GM20000 (cell line): ENCODE measurements at regions not wholly inside any gene's neighbourhood (a gene's known extent, or its start where the extent isn't known, plus 50 kb on each side); places are given as distances from the start of the nearest gene placed in this dataset.

Experiments
- DNase-seq: peaks from one replicate; pipeline ENCODE4 v3.0.0; 2012; ENCODE audit warnings: low spot score
- CTCF ChIP-seq: IDR thresholded peaks from 2 replicates; pipeline ENCODE4 v1.5.1; 2012; ENCODE audit warnings: mild to moderate bottlenecking, control low read depth; ENCODE audit errors: extremely low read depth, missing control alignments

DNA sequence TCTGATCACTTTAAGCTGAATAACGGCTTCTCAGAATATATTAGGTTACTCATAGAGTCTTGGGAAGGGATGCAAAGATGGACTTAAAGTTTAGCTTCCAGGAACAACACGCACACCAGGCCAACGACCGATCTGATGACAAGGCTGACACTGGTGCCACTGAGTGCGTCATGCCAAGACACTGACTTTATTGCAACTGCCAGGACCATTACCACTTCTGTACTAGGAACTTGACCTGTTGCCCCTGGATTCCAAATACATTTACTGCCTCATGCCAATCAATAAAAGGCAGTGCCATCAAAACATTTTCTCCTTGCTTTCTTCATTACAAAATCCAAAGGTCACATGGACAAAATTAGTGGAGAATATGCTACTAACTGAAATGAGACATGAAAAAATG lies 505.9 kb upstream of the CTSO start:
- no peak for TF ChIP-seq CTCF
- no peak for DNase-seq

GRCh38 chr4:156456830-156457229 lies 503.2 kb upstream of the CTSO start:
- DNase-seq, result no peak
- no peak for TF ChIP-seq CTCF

DNA sequence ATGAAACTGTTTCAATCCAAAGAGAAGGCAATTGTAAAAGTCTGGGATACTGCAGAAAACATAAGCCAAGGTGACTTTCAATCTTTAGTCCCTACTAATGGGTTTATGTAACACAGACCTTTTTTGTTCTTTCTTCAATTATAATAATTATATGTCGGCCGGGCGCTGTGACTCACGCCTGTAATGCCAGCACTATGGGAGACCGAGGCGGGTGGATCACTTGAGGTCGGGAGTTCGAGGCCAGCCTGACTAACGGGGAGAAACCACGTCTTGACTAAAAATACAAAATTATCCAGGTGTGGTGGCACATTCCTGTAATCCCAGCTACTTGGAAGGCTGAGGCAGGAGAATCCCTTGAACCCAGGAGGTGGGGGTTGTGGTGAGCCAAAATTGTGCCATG lies 489.8 kb upstream of the CTSO start:
- TF ChIP-seq CTCF, result no peak
- no peak for DNase-seq

- no peak for TF ChIP-seq CTCF
- DNase-seq, result no peak
Measured at GRCh38 chr4:156442912-156443311, 489.2 kb upstream of the CTSO start.

DNA sequence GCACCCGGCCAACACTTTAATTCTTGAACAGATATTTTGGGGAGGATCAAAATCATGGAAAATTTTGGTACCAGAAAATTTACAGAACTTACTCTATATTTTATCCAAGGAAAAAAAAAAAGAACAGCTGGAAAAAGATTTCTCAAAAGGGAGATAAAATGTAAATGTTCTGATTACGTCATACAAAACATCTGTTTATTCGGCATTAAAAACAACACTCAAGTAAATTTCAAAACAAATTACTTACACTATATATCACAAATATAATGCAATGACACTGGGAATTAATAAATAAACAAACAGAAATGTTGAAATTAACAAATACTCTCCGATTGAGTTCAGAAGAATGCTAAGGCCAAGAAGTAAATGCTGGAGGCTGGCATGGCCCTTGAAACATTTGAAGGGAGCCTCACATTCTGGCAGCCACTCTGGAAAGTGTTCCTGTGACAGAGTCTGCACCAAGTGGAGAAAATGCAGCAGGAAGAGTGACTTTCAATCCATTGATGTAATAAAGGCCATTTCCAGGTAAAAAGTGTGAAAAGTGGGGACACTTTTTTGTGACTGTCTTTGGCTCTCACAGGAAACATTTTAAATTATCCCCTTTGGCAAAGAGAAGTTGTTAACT lies 486.0 kb upstream of the CTSO start:
- no peak for DNase-seq
- TF ChIP-seq CTCF, result no peak

DNA sequence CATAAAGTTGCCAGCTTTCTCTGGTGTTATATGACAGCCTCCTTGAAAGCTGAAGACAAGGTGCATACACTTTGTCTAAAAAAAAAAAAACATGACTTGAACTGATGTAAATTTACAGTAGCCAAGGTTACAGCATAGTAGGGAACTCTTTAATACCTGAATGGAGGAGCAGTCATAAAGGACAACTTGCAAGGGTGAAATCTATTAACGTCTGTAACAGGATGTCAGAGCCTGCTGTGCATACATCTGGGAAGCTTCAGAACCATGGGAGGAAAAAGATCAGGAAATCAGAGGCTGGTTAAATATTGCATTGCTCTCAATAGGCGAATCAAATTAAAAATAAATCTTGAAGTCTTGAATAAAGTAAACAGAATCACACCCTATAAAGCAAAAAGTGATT lies 484.0 kb upstream of the CTSO start:
- no peak for TF ChIP-seq CTCF
- no peak for DNase-seq

DNA sequence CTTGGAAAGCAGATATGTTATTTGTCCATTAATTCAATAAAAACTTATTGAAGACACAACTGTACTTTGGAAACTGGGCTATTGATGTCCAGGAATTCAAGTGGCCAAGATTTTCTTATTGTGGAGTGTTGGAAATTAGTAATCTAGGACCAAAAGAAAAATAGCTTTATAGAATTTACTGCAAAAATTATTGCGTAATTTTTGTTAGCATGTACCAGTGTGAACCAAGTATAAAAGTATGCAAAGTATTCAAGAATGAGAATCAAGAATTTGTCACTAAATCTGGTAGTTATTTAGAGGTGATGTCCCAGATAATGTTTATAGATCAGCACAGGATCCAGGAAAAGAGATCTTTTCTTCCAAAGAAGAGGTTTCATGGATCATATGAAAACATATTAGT lies 468.9 kb upstream of the CTSO start:
- no peak for TF ChIP-seq CTCF
- no peak for DNase-seq
